A549 (cell line): ENCODE measurements at regions not wholly inside any gene's neighbourhood (a gene's known extent, or its start where the extent isn't known, plus 50 kb on each side); places are given as distances from the start of the nearest gene placed in this dataset.
A peak's percentile ranks its signal among the peaks of the same experiment; 100 is the strongest.

ENCODE experiments used
- ATAC-seq, 2 experiments: fragments of 200-7000 bp in 1 of 2; fragments of >200 bp in 1 of 2; cut with Nextera tagmentation in 1 of 2; cut with Tn5 transposase in 1 of 2; 3 replicates each; pipeline versions ENCODE4 v1.8.0 to v1.9.1; 2018 to 2020; ENCODE audit warnings: mild to moderate bottlenecking in 1 of 2, moderate library complexity in 1 of 2
- CTCF ChIA-PET: fragments of 300-600 bp; sonication (Branson Sonifier 250); formaldehyde crosslinking; extraction: SDS; loops from one replicate; lab custom pipeline; 2021; ENCODE audit warnings: antibody characterized with exemption, inconsistent platforms; lab: Yijun Ruan, JAX
- POLR2A ChIA-PET: fragments of 350-600 bp; formaldehyde crosslinking; extraction: SDS; loops from one replicate; lab custom pipeline; 2021; ENCODE audit warnings: antibody characterized with exemption, inconsistent platforms; lab: Yijun Ruan, JAX
- DNase-seq, 2 experiments: peaks; one replicate each; pipeline versions ENCODE4 v3.0.0 to v3.0.0-alpha.2; 2011 to 2016; ENCODE audit warnings: low read depth in 1 of 2, low spot score in 1 of 2
- FAIRE-seq: peaks from 2 replicates; lab custom pipeline; 2011; peaks lifted over from hg19 to GRCh38; lab: Jason Lieb, UNC
- H3K27ac ChIP-seq, 2 experiments: fragments of >200 bp; sonication (Bioruptor Twin); formaldehyde crosslinking; 3 replicates each; pipeline ENCODE4 v1.5.1; 2016 to 2017
- H3K4me1 ChIP-seq: fragments of >200 bp; sonication (Bioruptor Twin); formaldehyde crosslinking; 3 replicates; pipeline ENCODE4 v1.6.1; 2016
- H3K4me2 ChIP-seq: fragments of >200 bp; sonication (Bioruptor Twin); formaldehyde crosslinking; 3 replicates; pipeline ENCODE4 v1.6.1; 2016
- H3K4me3 ChIP-seq: fragments of >200 bp; sonication (Bioruptor Twin); formaldehyde crosslinking; 3 replicates; pipeline ENCODE4 v1.5.1; 2016
- H3K9me3 ChIP-seq: fragments of >200 bp; sonication (Bioruptor Twin); formaldehyde crosslinking; 3 replicates; pipeline ENCODE4 v1.6.1; 2016
- CEBPB ChIP-seq, 2 experiments: fragments of >200 bp in 1 of 2; sonication (Bioruptor Twin) in 1 of 2; formaldehyde crosslinking in 1 of 2; IDR thresholded peaks; 2 replicates each; pipeline ENCODE4 v1.6.1; 2012 to 2016
- ESRRA ChIP-seq: fragments of 150-350 bp; IDR thresholded peaks from 2 replicates; pipeline ENCODE4 v1.6.1; 2014; ENCODE audit warnings: mild to moderate bottlenecking, low read length, borderline replicate concordance
- FOSB ChIP-seq: fragments of 250-450 bp; sonication (Bioruptor Pico); IDR thresholded peaks from 2 replicates; pipeline ENCODE4 v1.5.0; 2020; ENCODE audit warnings: mild to moderate bottlenecking, moderate library complexity
- FOXS1 ChIP-seq: fragments of 250-450 bp; sonication (Bioruptor Pico); IDR thresholded peaks from 2 replicates; pipeline ENCODE4 v1.5.0; 2020; ENCODE audit warnings: mild to moderate bottlenecking, moderate library complexity
- HOXB5 ChIP-seq: fragments of 250-450 bp; sonication (Bioruptor Pico); IDR thresholded peaks from 2 replicates; pipeline ENCODE4 v1.5.0; 2020; ENCODE audit warnings: mild to moderate bottlenecking, moderate library complexity
- KDM1A ChIP-seq: fragments of 200-600 bp; sonication (generic); IDR thresholded peaks from 2 replicates; pipeline ENCODE4 v1.6.1; 2016; ENCODE audit warnings: low read depth, mild to moderate bottlenecking
- MAFK ChIP-seq: fragments of 450-650 bp; IDR thresholded peaks from 2 replicates; pipeline ENCODE4 v1.6.1; 2014; ENCODE audit not compliant: partially characterized antibody
- MAX ChIP-seq: IDR thresholded peaks from 2 replicates; pipeline ENCODE4 v1.6.1; 2012
- MAZ ChIP-seq: fragments of 150-350 bp; IDR thresholded peaks from 2 replicates; pipeline ENCODE4 v1.6.1; 2014; ENCODE audit warnings: antibody characterized with exemption, low read depth, low read length, borderline replicate concordance
- MYC ChIP-seq: IDR thresholded peaks from 2 replicates; pipeline ENCODE4 v1.6.1; 2012; ENCODE audit warnings: mild to moderate bottlenecking, inconsistent platforms, low read length, improper control_type of control experiment, borderline replicate concordance
- NPAS2 ChIP-seq: fragments of 250-450 bp; sonication (Bioruptor Pico); IDR thresholded peaks from 2 replicates; pipeline ENCODE4 v1.8.0; 2022; ENCODE audit warnings: mild to moderate bottlenecking, moderate library complexity, borderline replicate concordance
- PBX3 ChIP-seq: IDR thresholded peaks from 2 replicates; pipeline ENCODE4 v1.6.1; 2012
- REST ChIP-seq: fragments of 200-600 bp; sonication (generic); IDR thresholded peaks from 2 replicates; pipeline ENCODE4 v1.6.1; 2016; ENCODE audit warnings: antibody characterized with exemption, mild to moderate bottlenecking, moderate library complexity
- TP53 ChIP-seq: fragments of 250-450 bp; sonication (Bioruptor Pico); IDR thresholded peaks from 2 replicates; pipeline ENCODE4 v1.5.0; 2021; ENCODE audit warnings: mild to moderate bottlenecking, moderate library complexity
- ZC3H11A ChIP-seq: fragments of 450-650 bp; IDR thresholded peaks from 2 replicates; pipeline ENCODE4 v1.6.1; 2014; ENCODE audit warnings: antibody characterized with exemption, mild to moderate bottlenecking
- WGBS: methylation state at CpG from one replicate; pipeline ENCODE4 v1.1.6; 2017; ENCODE audit errors: missing lambda C conversion rate; 5-methylcytosine and 5-hydroxymethylcytosine counted together
- TF ChIP-seq, protein P1 (sequence below): fragments of >200 bp; sonication (Bioruptor Twin); formaldehyde crosslinking; IDR thresholded peaks from 3 replicates; pipeline ENCODE4 v1.5.1; 2016
- TF ChIP-seq, protein P2 (sequence below): fragments of >200 bp; sonication (Bioruptor Twin); formaldehyde crosslinking; IDR thresholded peaks from 2 replicates; pipeline ENCODE4 v1.6.1; 2016

GRCh38 chr11:56905442-56905841, 83.3 kb upstream of the OR5AK2 start:
- H3K4me2 ChIP-seq: peak overlapping the region; percentile 59; the same call in 1 of the 3 replicates
- peak overlapping the region; percentile 89 to 100 for H3K27ac ChIP-seq
- peak; percentile 80 for FAIRE-seq

DNA sequence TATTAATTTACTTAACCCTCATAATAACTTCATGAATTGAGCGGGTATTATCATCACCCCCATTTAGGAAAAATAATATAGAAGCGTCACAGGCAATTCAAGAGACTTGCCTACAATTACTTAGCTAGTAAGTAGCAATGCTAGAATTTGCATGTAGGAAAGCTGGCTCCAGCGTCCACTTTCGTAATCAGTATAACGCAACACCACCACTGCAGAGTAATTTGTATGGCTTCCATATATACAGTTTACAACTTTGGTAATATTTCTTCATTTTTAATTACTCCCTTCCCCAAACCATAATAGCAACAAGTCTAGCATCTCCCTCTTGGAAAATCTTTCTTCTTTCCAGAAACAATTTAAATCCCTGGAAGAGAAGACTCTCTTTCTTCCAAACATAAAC, 89.9 kb upstream of the OR5AK2 start:
- H3K27ac ChIP-seq: 0 out of 6 replicates have a peak overlapping the region, but pooled peaks of 1 of the 2 experiments have one; percentile 53
- no peak for ATAC-seq
- WGBS: 92% methylated on average over 5 of the region's 5 CpGs
- no peak overlapping the region for H3K4me2 ChIP-seq
- peaks cover 18% of the 10 kb centered on the region for H3K9me3 ChIP-seq
- DNase-seq: no peak
- no peaks in the 10 kb centered on the region for H3K4me1 ChIP-seq
- FAIRE-seq: no peak
- H3K4me3 ChIP-seq: no peak overlapping the region
- no peak for TF ChIP-seq FOSB (CRISPR knock-in tag)
- TF ChIP-seq PBX3: no peak
- peak in 1 of 2 experiments; percentile 36; a peak in 1 of 4 replicates for TF ChIP-seq CEBPB (IDR thresholded peaks at IDR 0.05)
- no peak for TF ChIP-seq NPAS2 (CRISPR knock-in tag)
- TF ChIP-seq, protein P1, sequence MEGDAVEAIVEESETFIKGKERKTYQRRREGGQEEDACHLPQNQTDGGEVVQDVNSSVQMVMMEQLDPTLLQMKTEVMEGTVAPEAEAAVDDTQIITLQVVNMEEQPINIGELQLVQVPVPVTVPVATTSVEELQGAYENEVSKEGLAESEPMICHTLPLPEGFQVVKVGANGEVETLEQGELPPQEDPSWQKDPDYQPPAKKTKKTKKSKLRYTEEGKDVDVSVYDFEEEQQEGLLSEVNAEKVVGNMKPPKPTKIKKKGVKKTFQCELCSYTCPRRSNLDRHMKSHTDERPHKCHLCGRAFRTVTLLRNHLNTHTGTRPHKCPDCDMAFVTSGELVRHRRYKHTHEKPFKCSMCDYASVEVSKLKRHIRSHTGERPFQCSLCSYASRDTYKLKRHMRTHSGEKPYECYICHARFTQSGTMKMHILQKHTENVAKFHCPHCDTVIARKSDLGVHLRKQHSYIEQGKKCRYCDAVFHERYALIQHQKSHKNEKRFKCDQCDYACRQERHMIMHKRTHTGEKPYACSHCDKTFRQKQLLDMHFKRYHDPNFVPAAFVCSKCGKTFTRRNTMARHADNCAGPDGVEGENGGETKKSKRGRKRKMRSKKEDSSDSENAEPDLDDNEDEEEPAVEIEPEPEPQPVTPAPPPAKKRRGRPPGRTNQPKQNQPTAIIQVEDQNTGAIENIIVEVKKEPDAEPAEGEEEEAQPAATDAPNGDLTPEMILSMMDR: no peak
- no peak for TF ChIP-seq FOXS1 (CRISPR knock-in tag)
- no peak for TF ChIP-seq KDM1A
- ChIA-PET POLR2A (no interaction called here), CTCF (no interaction called here)

More at GRCh38 chr11:56905442-56905841, 83.3 kb upstream of the OR5AK2 start:
- Histone ChIP-seq H3K9me3 (peaks cover 55% of the 10 kb centered on the region), H3K4me3 (no peak overlapping the region), H3K4me1 (peaks cover 42% of the 10 kb centered on the region)
- ChIA-PET POLR2A (interaction anchor here (1.0 kb wide), 1 partner anchor 19 kb away, joined by 4 read pairs; no protein-coding TSS in a partner anchor), CTCF (interaction anchor here (1.1 to 6.6 kb wide), 3 partner anchors 56 to 344 kb away, joined by 3 to 26 read pairs (median 3); no protein-coding TSS in a partner anchor)
- TF ChIP-seq MAFK (no peak), ESRRA (no peak), ZC3H11A (no peak), MAX (no peak), REST (no peak), MYC (no peak), MAZ (no peak), TP53 (CRISPR knock-in tag) (no peak), HOXB5 (CRISPR knock-in tag) (no peak)
- TF ChIP-seq, protein P2, sequence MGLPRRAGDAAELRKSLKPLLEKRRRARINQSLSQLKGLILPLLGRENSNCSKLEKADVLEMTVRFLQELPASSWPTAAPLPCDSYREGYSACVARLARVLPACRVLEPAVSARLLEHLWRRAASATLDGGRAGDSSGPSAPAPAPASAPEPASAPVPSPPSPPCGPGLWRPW: no peak
- no peak for DNase-seq
- no peak for ATAC-seq
- 89% methylated on average over 4 of the region's 4 CpGs for WGBS
